ENCODE measurements at regions not wholly inside any gene's neighbourhood (a gene's known extent, or its start where the extent isn't known, plus 50 kb on each side); places are given as distances from the start of the nearest gene placed in this dataset.

DNA sequence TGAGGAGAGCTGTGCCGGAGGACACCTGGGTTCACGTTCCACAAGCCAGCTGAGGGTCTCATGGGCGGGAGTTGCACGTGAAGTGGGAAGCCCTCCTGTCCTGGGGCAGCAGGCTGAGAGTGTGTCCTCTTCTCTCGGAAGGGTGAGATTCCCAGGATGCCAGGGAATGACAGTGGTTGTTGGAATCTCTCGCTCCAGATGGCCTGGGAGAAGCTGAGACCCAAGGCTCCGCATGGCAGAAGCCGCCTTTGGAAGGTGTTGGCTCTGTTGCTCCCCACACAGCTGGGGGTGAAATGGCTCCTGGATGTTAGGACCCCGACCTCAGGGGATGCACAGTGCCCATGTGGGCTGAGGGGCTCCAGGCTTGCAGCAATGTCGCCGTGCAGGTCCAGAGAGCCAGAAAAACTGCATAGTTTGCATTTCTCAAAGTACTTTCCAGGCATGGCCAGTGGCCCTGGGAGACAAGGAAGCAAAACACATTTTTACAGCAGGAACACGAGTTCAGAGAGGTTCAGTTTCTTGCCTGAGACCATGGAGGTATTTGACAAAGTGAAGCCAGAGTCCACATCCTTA is 153.4 kb downstream of the TMEM18 start:
- no peak for DNase-seq
- Histone ChIP-seq H3K4me1 (ENCODE audit: insufficient read depth, low read length) (no peaks in the 10 kb centered on the region), H3K9me3 (ENCODE audit: insufficient read depth, low read length, severe bottlenecking) (no peaks in the 10 kb centered on the region), H3K27me3 (ENCODE audit: insufficient read depth, low read length, poor library complexity) (no peaks in the 10 kb centered on the region), H3K27ac (ENCODE audit: low read length) (no peak overlapping the region), H3K79me2 (ENCODE audit: insufficient read depth, low read length) (no peaks in the 10 kb centered on the region), H3K9ac (ENCODE audit: low read depth, low read length) (no peak overlapping the region), H4K20me1 (ENCODE audit: insufficient read depth, low read length) (no peaks in the 10 kb centered on the region), H3K36me3 (ENCODE audit: insufficient read depth, low read length) (no peaks in the 10 kb centered on the region), H3K4me2 (ENCODE audit: insufficient read depth, low read length) (no peak overlapping the region), H2AFZ (ENCODE audit: low read depth, low read length) (no peak overlapping the region), H3K4me3 (ENCODE audit: low read depth in 1 of 2, low read length in 2 of 2) (no peak overlapping the region)
- ATAC-seq (ENCODE audit: insufficient read depth, low read depth), result no peak
- no peak for TF ChIP-seq EZH2 (IDR thresholded peaks at IDR 0.05; ENCODE audit: borderline replicate concordance, low read depth, low read length, severe bottlenecking)
- TF ChIP-seq, protein P1, sequence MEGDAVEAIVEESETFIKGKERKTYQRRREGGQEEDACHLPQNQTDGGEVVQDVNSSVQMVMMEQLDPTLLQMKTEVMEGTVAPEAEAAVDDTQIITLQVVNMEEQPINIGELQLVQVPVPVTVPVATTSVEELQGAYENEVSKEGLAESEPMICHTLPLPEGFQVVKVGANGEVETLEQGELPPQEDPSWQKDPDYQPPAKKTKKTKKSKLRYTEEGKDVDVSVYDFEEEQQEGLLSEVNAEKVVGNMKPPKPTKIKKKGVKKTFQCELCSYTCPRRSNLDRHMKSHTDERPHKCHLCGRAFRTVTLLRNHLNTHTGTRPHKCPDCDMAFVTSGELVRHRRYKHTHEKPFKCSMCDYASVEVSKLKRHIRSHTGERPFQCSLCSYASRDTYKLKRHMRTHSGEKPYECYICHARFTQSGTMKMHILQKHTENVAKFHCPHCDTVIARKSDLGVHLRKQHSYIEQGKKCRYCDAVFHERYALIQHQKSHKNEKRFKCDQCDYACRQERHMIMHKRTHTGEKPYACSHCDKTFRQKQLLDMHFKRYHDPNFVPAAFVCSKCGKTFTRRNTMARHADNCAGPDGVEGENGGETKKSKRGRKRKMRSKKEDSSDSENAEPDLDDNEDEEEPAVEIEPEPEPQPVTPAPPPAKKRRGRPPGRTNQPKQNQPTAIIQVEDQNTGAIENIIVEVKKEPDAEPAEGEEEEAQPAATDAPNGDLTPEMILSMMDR (IDR thresholded peaks at IDR 0.05; ENCODE audit: borderline replicate concordance, extremely low read depth, low read length, poor library complexity, severe bottlenecking), result no peak

DNA sequence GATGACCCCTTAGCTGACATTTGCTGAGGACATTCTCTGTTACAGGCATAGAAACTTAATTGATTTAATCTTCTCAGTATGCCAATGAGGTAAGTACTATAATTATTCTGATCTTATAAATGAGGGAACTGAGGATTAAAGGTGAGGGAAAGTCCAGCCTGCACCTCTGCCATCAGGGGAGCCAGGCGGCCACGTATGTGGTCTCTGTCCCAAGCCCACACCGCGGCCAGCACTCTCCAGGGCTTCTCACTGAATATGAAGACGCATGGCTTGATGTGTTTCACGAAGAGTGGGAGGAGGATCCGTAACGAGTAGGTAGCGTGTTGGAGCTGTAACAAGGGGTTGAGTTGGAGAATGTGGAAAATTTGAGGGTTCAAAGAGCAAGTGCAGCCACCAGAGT is 154.4 kb downstream of the TMEM18 start:
- no peaks in the 10 kb centered on the region for H3K36me3 ChIP-seq (ENCODE audit: insufficient read depth, low read length)
- no peaks in the 10 kb centered on the region for H3K4me1 ChIP-seq (ENCODE audit: insufficient read depth, low read length)
- no peaks in the 10 kb centered on the region for H3K9me3 ChIP-seq (ENCODE audit: insufficient read depth, low read length, severe bottlenecking)
- H2AFZ ChIP-seq (ENCODE audit: low read depth, low read length), result no peak overlapping the region
- DNase-seq (no peak), ATAC-seq (ENCODE audit: insufficient read depth, low read depth) (no peak)
- H3K4me2 ChIP-seq (ENCODE audit: insufficient read depth, low read length), result no peak overlapping the region
- H3K27me3 ChIP-seq (ENCODE audit: insufficient read depth, low read length, poor library complexity), result no peaks in the 10 kb centered on the region
- no peaks in the 10 kb centered on the region for H4K20me1 ChIP-seq (ENCODE audit: insufficient read depth, low read length)
- no peak overlapping the region for H3K9ac ChIP-seq (ENCODE audit: low read depth, low read length)
- no peak overlapping the region for H3K4me3 ChIP-seq (ENCODE audit: low read depth in 1 of 2, low read length in 2 of 2)
- no peak overlapping the region for H3K27ac ChIP-seq (ENCODE audit: low read length)
- no peak for TF ChIP-seq EZH2 (IDR thresholded peaks at IDR 0.05; ENCODE audit: borderline replicate concordance, low read depth, low read length, severe bottlenecking)
- TF ChIP-seq, protein P1 (IDR thresholded peaks at IDR 0.05; ENCODE audit: borderline replicate concordance, extremely low read depth, low read length, poor library complexity, severe bottlenecking), result no peak
- no peaks in the 10 kb centered on the region for H3K79me2 ChIP-seq (ENCODE audit: insufficient read depth, low read length)

DNA sequence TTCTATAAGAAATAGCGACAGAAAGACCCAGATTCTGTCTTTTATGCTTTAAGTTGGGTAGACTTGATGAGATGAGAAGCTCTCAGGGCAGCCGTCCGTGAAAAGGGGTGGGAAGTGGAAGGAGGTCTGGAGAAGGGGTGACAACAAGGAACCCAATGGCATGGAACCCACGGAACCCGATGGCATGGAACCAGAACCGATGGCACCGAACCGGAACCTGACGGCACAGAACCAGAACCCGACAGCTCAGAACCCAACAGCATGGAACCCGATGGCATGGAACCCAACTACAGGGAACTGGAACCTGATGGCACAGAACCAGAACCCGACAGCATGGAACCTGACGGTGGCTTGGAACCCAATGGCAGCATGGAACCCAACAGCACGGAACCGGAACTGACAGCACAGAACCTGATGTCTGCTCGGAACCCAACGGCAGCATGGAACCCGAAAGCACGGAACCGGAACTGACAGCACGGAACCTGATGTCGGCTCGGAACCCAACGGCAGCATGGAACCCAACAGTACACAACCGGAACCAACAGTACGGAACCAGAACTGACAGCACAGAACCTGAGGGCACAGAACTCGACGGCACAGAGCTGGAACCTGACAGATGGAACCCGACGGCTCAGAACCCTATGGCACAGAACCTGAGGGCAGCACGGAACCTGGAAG is 155.2 kb downstream of the TMEM18 start:
- Histone ChIP-seq H3K4me3 (ENCODE audit: low read depth in 1 of 2, low read length in 2 of 2) (no peak overlapping the region), H3K4me1 (ENCODE audit: insufficient read depth, low read length) (no peaks in the 10 kb centered on the region), H3K27me3 (ENCODE audit: insufficient read depth, low read length, poor library complexity) (no peaks in the 10 kb centered on the region), H3K36me3 (ENCODE audit: insufficient read depth, low read length) (no peaks in the 10 kb centered on the region), H4K20me1 (ENCODE audit: insufficient read depth, low read length) (no peaks in the 10 kb centered on the region), H3K79me2 (ENCODE audit: insufficient read depth, low read length) (no peaks in the 10 kb centered on the region), H3K9me3 (ENCODE audit: insufficient read depth, low read length, severe bottlenecking) (no peaks in the 10 kb centered on the region), H3K4me2 (ENCODE audit: insufficient read depth, low read length) (no peak overlapping the region), H3K9ac (ENCODE audit: low read depth, low read length) (no peak overlapping the region), H3K27ac (ENCODE audit: low read length) (no peak overlapping the region), H2AFZ (ENCODE audit: low read depth, low read length) (no peak overlapping the region)
- TF ChIP-seq, protein P1 (IDR thresholded peaks at IDR 0.05; ENCODE audit: borderline replicate concordance, extremely low read depth, low read length, poor library complexity, severe bottlenecking), result no peak
- TF ChIP-seq EZH2 (IDR thresholded peaks at IDR 0.05; ENCODE audit: borderline replicate concordance, low read depth, low read length, severe bottlenecking), result no peak
- no peak for DNase-seq
- no peak for ATAC-seq (ENCODE audit: insufficient read depth, low read depth)
